B cell (primary cell): ENCODE measurements at regions not wholly inside any gene's neighbourhood (a gene's known extent, or its start where the extent isn't known, plus 50 kb on each side); places are given as distances from the start of the nearest gene placed in this dataset.

Experiments
- ATAC-seq: fragments of 200-7000 bp; cut with Tn5 transposase; one replicate; pipeline ENCODE4 v1.10.0; 2021; ENCODE audit warnings: low read depth, mild to moderate bottlenecking, moderate number of reproducible peaks, moderate library complexity
- CTCF ChIA-PET: fragments of 350-600 bp; sonication (Branson Sonifier 250); formaldehyde crosslinking; loops from one replicate; lab custom pipeline; 2021; ENCODE audit warnings: antibody characterized with exemption, inconsistent platforms; lab: Charles Lee
- POLR2A ChIA-PET: fragments of 350-600 bp; sonication (Branson Sonifier 250); formaldehyde crosslinking; loops from one replicate; lab custom pipeline; 2021; ENCODE audit warnings: antibody characterized with exemption; lab: Charles Lee
- DNase-seq: peaks from one replicate; pipeline ENCODE4 v3.0.0; 2013
- H2AFZ ChIP-seq: 2 replicates; pipeline ENCODE4 v1.6.1; 2012; ENCODE audit warnings: mild to moderate bottlenecking, low read depth, low read length; ENCODE audit not compliant: insufficient read depth, poor library complexity, severe bottlenecking
- H3K27ac ChIP-seq, 2 donors: 1 replicate in 1 of 2; 2 replicates in 1 of 2; pipeline ENCODE4 v1.5.1; 2012 to 2013; ENCODE audit warnings: low read length in 2 of 2, mild to moderate bottlenecking in 2 of 2, moderate library complexity in 1 of 2
- H3K27me3 ChIP-seq, 4 experiments: fragments of 200-600 bp in 1 of 4; sonication (generic) in 1 of 4; replicated peaks in 1 of 4; 1 replicate in 2 of 4; 2 replicates in 2 of 4; pipeline versions ENCODE4 v1.6.1 to v1.7.0; 2013 to 2016; ENCODE audit warnings: low read length in 3 of 4, mild to moderate bottlenecking in 2 of 4, mixed read lengths in 1 of 4, moderate library complexity in 1 of 4; ENCODE audit not compliant: insufficient read depth in 4 of 4, control insufficient read depth in 3 of 4; ENCODE audit errors: control extremely low read depth in 1 of 4
- H3K36me3 ChIP-seq, 2 experiments: replicated peaks in 1 of 2; 1 replicate in 1 of 2; 2 replicates in 1 of 2; pipeline versions ENCODE4 v1.6.1 to v1.7.1; 2013; ENCODE audit warnings: low read length in 1 of 2; ENCODE audit not compliant: insufficient read depth in 2 of 2, control insufficient read depth in 1 of 2; ENCODE audit errors: control extremely low read depth in 1 of 2, extremely low read depth in 1 of 2
- H3K4me1 ChIP-seq, 2 donors: fragments of 200-600 bp in 1 of 2; sonication (generic) in 1 of 2; 1 replicate in 1 of 2; 2 replicates in 1 of 2; pipeline versions ENCODE4 v1.5.1 to v1.6.1; 2013 to 2017; ENCODE audit warnings: low read length in 2 of 2; ENCODE audit not compliant: control insufficient read depth in 2 of 2, insufficient read depth in 2 of 2
- H3K4me2 ChIP-seq: replicated peaks from 2 replicates; pipeline ENCODE3; 2012; ENCODE audit warnings: mild to moderate bottlenecking, low read depth, low read length; ENCODE audit not compliant: poor library complexity, severe bottlenecking
- H3K4me3 ChIP-seq, 5 experiments: fragments of 200-600 bp in 1 of 5; sonication (generic) in 1 of 5; 1 replicate in 3 of 5; 2 replicates in 2 of 5; pipeline versions ENCODE4 v1.5.1 to v1.7.0; 2011 to 2016; ENCODE audit warnings: low read length in 4 of 5, mild to moderate bottlenecking in 4 of 5, low read depth in 2 of 5, control low read depth in 1 of 5, moderate library complexity in 1 of 5; ENCODE audit not compliant: insufficient read depth in 1 of 5; ENCODE audit errors: control extremely low read depth in 1 of 5, extremely low read depth in 1 of 5
- H3K79me2 ChIP-seq: fragments of 200-600 bp; sonication (generic); one replicate; pipeline ENCODE4 v1.6.0; 2016; ENCODE audit warnings: low read length; ENCODE audit not compliant: control insufficient read depth, insufficient read depth
- H3K9ac ChIP-seq: fragments of 200-600 bp; sonication (generic); 2 replicates; pipeline ENCODE4 v1.6.1; 2017; ENCODE audit warnings: mild to moderate bottlenecking, low read length, moderate library complexity
- H3K9me3 ChIP-seq, 3 donors: one replicate each; pipeline versions ENCODE4 v1.6.1 to v1.7.1; 2013; ENCODE audit warnings: low read length in 2 of 3; ENCODE audit not compliant: control insufficient read depth in 2 of 3, insufficient read depth in 1 of 3; ENCODE audit errors: control extremely low read depth in 1 of 3
- H4K20me1 ChIP-seq: 2 replicates; pipeline ENCODE4 v1.6.0; 2012; ENCODE audit warnings: mild to moderate bottlenecking, low read length; ENCODE audit not compliant: insufficient read depth, control insufficient read depth, poor library complexity, severe bottlenecking
- H3K27ac Mint-ChIP-seq: one replicate; pipeline ENCODE4 v1.8.0; 2021; ENCODE audit warnings: mixed read lengths
- H3K27me3 Mint-ChIP-seq: one replicate; pipeline ENCODE4 v1.8.0; 2021; ENCODE audit warnings: mixed read lengths
- H3K4me1 Mint-ChIP-seq: one replicate; pipeline ENCODE4 v1.8.0; 2021; ENCODE audit warnings: mixed read lengths
- H3K4me3 Mint-ChIP-seq: one replicate; pipeline ENCODE4 v1.8.0; 2021; ENCODE audit warnings: mixed read lengths
- H3K9me3 Mint-ChIP-seq: one replicate; pipeline ENCODE4 v1.8.0; 2022; ENCODE audit warnings: mixed read lengths; ENCODE audit not compliant: insufficient read depth
- EZH2 ChIP-seq: IDR thresholded peaks from 2 replicates; pipeline ENCODE4 v1.6.1; 2012; ENCODE audit warnings: borderline replicate concordance, low read depth, mild to moderate bottlenecking, moderate library complexity, low read length; ENCODE audit not compliant: insufficient read depth, poor library complexity, severe bottlenecking
- WGBS: methylation state at CpG from one replicate; pipeline ENCODE4 v1.1.5; 2013; ENCODE audit warnings: missing lambda C conversion rate; ENCODE audit not compliant: insufficient coverage; 5-methylcytosine and 5-hydroxymethylcytosine counted together
- intact Hi-C: fragments of 100-400 bp; cut with micrococcal nuclease; formaldehyde crosslinking; loops from one replicate; pipeline ENCODE4 v1.10.0; 2022
- TF ChIP-seq, protein P1 (sequence below): fragments of 200-600 bp; IDR thresholded peaks from one replicate; pipeline ENCODE4 v1.8.0; 2022; ENCODE audit warnings: antibody characterized with exemption, mild to moderate bottlenecking

DNA sequence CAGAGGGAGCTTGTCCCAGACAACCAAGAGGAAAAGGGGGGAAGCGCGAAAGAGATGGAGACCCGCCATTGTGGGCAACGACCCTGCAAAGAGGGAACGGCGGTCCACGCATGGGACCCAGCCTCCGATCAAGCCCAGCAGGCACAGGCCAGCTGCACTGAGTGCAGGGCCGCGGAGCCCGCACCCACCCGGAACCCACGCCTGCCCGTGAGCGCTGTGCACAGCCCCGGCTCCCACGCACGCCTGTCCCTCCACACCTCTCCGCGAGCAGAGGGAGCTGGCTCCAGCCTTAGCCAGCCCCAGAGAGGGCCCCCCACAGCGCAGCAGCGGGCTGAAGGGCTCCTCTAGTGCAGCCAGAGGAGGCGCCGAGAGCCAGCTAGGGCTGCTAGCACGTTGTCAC lies 416.5 kb downstream of the DMRTA1 start:
- Mint-ChIP-seq H3K27me3 (no peaks in the 10 kb centered on the region), H3K4me1 (no peaks in the 10 kb centered on the region), H3K27ac (no peak overlapping the region), H3K4me3 (no peak overlapping the region), H3K9me3 (peaks cover 7% of the 10 kb centered on the region)
- 94% methylated on average over 19 of the region's 25 CpGs for WGBS
- POLR2A ChIA-PET = no interaction called here
- H3K36me3 ChIP-seq = no peaks in the 10 kb centered on the region
- no peaks in the 10 kb centered on the region for H3K4me1 ChIP-seq
- DNase-seq = no peak
- no peak overlapping the region for H2AFZ ChIP-seq
- no peak overlapping the region for H3K4me2 ChIP-seq
- no peaks in the 10 kb centered on the region for H3K79me2 ChIP-seq
- no peak overlapping the region for H3K27ac ChIP-seq
- no peaks in the 10 kb centered on the region for H4K20me1 ChIP-seq
- no peak overlapping the region for H3K9ac ChIP-seq
- peaks cover 0 to 13% (median 0%) of the 10 kb centered on the region in 3 donors for H3K9me3 ChIP-seq
- ATAC-seq = no peak
- CTCF ChIA-PET = no interaction called here
- TF ChIP-seq, protein P1, sequence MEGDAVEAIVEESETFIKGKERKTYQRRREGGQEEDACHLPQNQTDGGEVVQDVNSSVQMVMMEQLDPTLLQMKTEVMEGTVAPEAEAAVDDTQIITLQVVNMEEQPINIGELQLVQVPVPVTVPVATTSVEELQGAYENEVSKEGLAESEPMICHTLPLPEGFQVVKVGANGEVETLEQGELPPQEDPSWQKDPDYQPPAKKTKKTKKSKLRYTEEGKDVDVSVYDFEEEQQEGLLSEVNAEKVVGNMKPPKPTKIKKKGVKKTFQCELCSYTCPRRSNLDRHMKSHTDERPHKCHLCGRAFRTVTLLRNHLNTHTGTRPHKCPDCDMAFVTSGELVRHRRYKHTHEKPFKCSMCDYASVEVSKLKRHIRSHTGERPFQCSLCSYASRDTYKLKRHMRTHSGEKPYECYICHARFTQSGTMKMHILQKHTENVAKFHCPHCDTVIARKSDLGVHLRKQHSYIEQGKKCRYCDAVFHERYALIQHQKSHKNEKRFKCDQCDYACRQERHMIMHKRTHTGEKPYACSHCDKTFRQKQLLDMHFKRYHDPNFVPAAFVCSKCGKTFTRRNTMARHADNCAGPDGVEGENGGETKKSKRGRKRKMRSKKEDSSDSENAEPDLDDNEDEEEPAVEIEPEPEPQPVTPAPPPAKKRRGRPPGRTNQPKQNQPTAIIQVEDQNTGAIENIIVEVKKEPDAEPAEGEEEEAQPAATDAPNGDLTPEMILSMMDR = no peak
- no peak for TF ChIP-seq EZH2
- intact Hi-C loops = no loop called here
- no peak overlapping the region for H3K4me3 ChIP-seq
- H3K27me3 ChIP-seq = no peaks in the 10 kb centered on the region

DNA sequence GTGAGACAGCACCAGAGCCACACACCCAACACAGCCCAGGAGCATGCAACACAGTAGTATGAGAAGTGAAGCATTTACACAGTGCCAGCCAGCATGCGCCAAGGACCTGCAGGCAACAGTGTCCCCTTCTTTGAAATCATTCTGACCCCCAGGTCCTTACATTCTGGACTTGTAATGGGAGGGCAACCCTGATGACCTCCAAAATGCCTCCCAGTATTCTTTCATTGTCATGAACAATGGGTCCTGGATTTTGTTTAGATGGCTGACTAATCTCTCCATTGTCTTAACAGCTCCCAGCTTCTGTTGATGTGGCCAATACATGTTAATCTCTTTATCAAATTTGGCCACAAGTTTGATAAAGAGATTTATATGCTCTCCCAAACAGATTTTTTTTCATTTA lies 417.1 kb downstream of the DMRTA1 start:
- ChIA-PET CTCF (no interaction called here), POLR2A (no interaction called here)
- no peaks in the 10 kb centered on the region for H3K4me1 Mint-ChIP-seq
- no peak overlapping the region for H3K27ac ChIP-seq
- TF ChIP-seq, protein P1 = no peak
- H3K36me3 ChIP-seq = no peaks in the 10 kb centered on the region
- ATAC-seq = no peak
- H3K9me3 ChIP-seq = peaks cover 0 to 13% (median 0%) of the 10 kb centered on the region in 3 donors
- H3K9me3 Mint-ChIP-seq = peaks cover 4% of the 10 kb centered on the region
- no peaks in the 10 kb centered on the region for H3K79me2 ChIP-seq
- H3K27ac Mint-ChIP-seq = no peak overlapping the region
- no peaks in the 10 kb centered on the region for H4K20me1 ChIP-seq
- no peak overlapping the region for H2AFZ ChIP-seq
- H3K9ac ChIP-seq = no peak overlapping the region
- intact Hi-C loops = no loop called here
- no peaks in the 10 kb centered on the region for H3K27me3 Mint-ChIP-seq
- no CpG with 5 or more reads among the region's 1 CpG for WGBS
- H3K4me2 ChIP-seq = no peak overlapping the region
- H3K4me1 ChIP-seq = no peaks in the 10 kb centered on the region
- H3K4me3 Mint-ChIP-seq = no peak overlapping the region
- no peak for DNase-seq
- no peaks in the 10 kb centered on the region for H3K27me3 ChIP-seq
- H3K4me3 ChIP-seq = no peak overlapping the region
